HepG2 (cell line): ENCODE measurements at regions not wholly inside any gene's neighbourhood (a gene's known extent, or its start where the extent isn't known, plus 50 kb on each side); places are given as distances from the start of the nearest gene placed in this dataset.

Experiments used
- ATAC-seq: fragments of 200-7000 bp; cut with Tn5 transposase; 3 replicates; pipeline ENCODE4 v1.9.1; 2020; ENCODE audit warnings: mild to moderate bottlenecking, moderate library complexity
- BruUV-seq: library from RNA; stranded (reverse); fragments of 400-500 nt; replicated peaks from 2 replicates; lab custom pipeline; 2021; lab: Mats Ljungman, UMichigan
- CTCF ChIA-PET: fragments of 300-600 bp; formaldehyde crosslinking; extraction: SDS; loops from one replicate; lab custom pipeline; 2021; ENCODE audit warnings: low total read pairs, inconsistent platforms, low intra/inter-chr PET ratio; lab: Yijun Ruan, JAX
- POLR2A ChIA-PET: fragments of 350-600 bp; sonication (Branson Sonifier 250); formaldehyde crosslinking; loops from one replicate; lab custom pipeline; 2020; ENCODE audit warnings: antibody characterized with exemption, inconsistent platforms; lab: Yijun Ruan, JAX
- DNase-seq: peaks from one replicate; pipeline ENCODE4 v3.0.0-alpha.2; 2015; ENCODE audit warnings: low spot score
- FAIRE-seq: peaks from 3 replicates; lab custom pipeline; 2011; peaks lifted over from hg19 to GRCh38; lab: Jason Lieb, UNC
- H2AFZ ChIP-seq: one replicate; pipeline ENCODE4 v1.6.1; 2011; ENCODE audit warnings: low read length, inconsistent platforms
- H3K27ac ChIP-seq: fragments of 300-600 bp; 3 replicates; pipeline ENCODE4 v1.8.0; 2011; ENCODE audit warnings: mixed run types, mild to moderate bottlenecking, mixed read lengths, low read length, inconsistent platforms; ENCODE audit not compliant: insufficient read depth; ENCODE audit errors: extremely low read length
- H3K27me3 ChIP-seq, 2 experiments: fragments of 200-600 bp in 1 of 2; 2 replicates in 1 of 2; 3 replicates in 1 of 2; pipeline versions ENCODE4 v1.6.0 to v1.8.0; 2011; ENCODE audit warnings: low read length in 2 of 2, mild to moderate bottlenecking in 2 of 2, moderate library complexity in 2 of 2, inconsistent platforms in 1 of 2; ENCODE audit not compliant: insufficient read depth in 2 of 2, control insufficient read depth in 1 of 2
- H3K36me3 ChIP-seq, 2 experiments: fragments of 200-600 bp in 1 of 2; replicated peaks in 1 of 2; 2 replicates in 1 of 2; 3 replicates in 1 of 2; pipeline versions ENCODE4 v1.5.1 to v1.8.0; 2011; ENCODE audit warnings: low read length in 2 of 2, inconsistent platforms in 1 of 2; ENCODE audit not compliant: insufficient read depth in 2 of 2, control insufficient read depth in 1 of 2
- H3K4me1 ChIP-seq: 2 replicates; pipeline ENCODE4 v1.5.1; 2012; ENCODE audit warnings: low read length, inconsistent platforms; ENCODE audit not compliant: insufficient read depth
- H3K4me2 ChIP-seq: 2 replicates; pipeline ENCODE4 v1.6.0; 2011; ENCODE audit warnings: low read depth, low read length, inconsistent platforms
- H3K4me3 ChIP-seq, 3 experiments: fragments of 200-600 bp in 1 of 3; sonication (generic), shearing (Covaris generic) in 1 of 3; replicated peaks in 1 of 3; 2 replicates each; pipeline ENCODE4 v1.5.1; 2011 to 2016; ENCODE audit warnings: low read length in 3 of 3, inconsistent platforms in 2 of 3, low read depth in 2 of 3, mild to moderate bottlenecking in 2 of 3, control low read depth in 1 of 3, mixed read lengths in 1 of 3; ENCODE audit not compliant: insufficient read depth in 1 of 3
- H3K79me2 ChIP-seq: one replicate; pipeline ENCODE4 v1.6.1; 2011; ENCODE audit warnings: low read length, inconsistent platforms; ENCODE audit not compliant: insufficient read depth
- H3K9ac ChIP-seq: 2 replicates; pipeline ENCODE4 v1.6.0; 2011; ENCODE audit warnings: mild to moderate bottlenecking, low read depth, low read length, inconsistent platforms; ENCODE audit not compliant: insufficient read depth
- H3K9me3 ChIP-seq: 2 replicates; pipeline ENCODE4 v1.5.1; 2012; ENCODE audit warnings: mild to moderate bottlenecking, low read length
- H4K20me1 ChIP-seq: 2 replicates; pipeline ENCODE4 v1.6.0; 2011; ENCODE audit warnings: inconsistent platforms, mild to moderate bottlenecking, low read length, moderate library complexity; ENCODE audit not compliant: insufficient read depth
- ARID2 ChIP-seq: sonication (generic); formaldehyde crosslinking; IDR thresholded peaks from 2 replicates; pipeline ENCODE4 v1.8.1; 2022; ENCODE audit warnings: mild to moderate bottlenecking, missing genetic modification reagents, borderline replicate concordance
- ISL2 ChIP-seq: sonication (generic); formaldehyde crosslinking; IDR thresholded peaks from 2 replicates; pipeline ENCODE4 v1.5.0; 2020; ENCODE audit warnings: missing genetic modification reagents
- MATR3 ChIP-seq: sonication (generic); formaldehyde crosslinking; IDR thresholded peaks from 2 replicates; pipeline ENCODE4 v1.4.0; 2020; ENCODE audit warnings: missing genetic modification reagents
- PLRG1 ChIP-seq: fragments of 450-650 bp; conservative IDR thresholded peaks from 2 replicates; pipeline ENCODE4 v1.6.1; 2016
- RORA ChIP-seq: sonication (generic); formaldehyde crosslinking; IDR thresholded peaks from 2 replicates; pipeline ENCODE4 v1.5.0; 2020; ENCODE audit warnings: mild to moderate bottlenecking, missing genetic modification reagents, moderate library complexity
- TCF7 ChIP-seq: sonication (generic); IDR thresholded peaks from 2 replicates; pipeline ENCODE4 v1.6.1; 2016; ENCODE audit warnings: antibody characterized with exemption, low read depth
- TEAD2 ChIP-seq: sonication (generic); formaldehyde crosslinking; IDR thresholded peaks from 2 replicates; pipeline ENCODE4 v1.9.0; 2021; ENCODE audit warnings: missing genetic modification reagents
- YEATS4 ChIP-seq: sonication (generic); formaldehyde crosslinking; IDR thresholded peaks from 2 replicates; pipeline ENCODE4 v1.4.0; 2020; ENCODE audit warnings: missing genetic modification reagents, borderline replicate concordance
- ZBED4 ChIP-seq: sonication (generic); formaldehyde crosslinking; IDR thresholded peaks from 2 replicates; pipeline ENCODE4 v1.4.0; 2020; ENCODE audit warnings: missing genetic modification reagents, borderline replicate concordance
- ZFP1 ChIP-seq: IDR thresholded peaks from 2 replicates; pipeline ENCODE4 v1.6.1; 2016
- ZNF251 ChIP-seq: sonication (generic); formaldehyde crosslinking; IDR thresholded peaks from 2 replicates; pipeline ENCODE4 v1.9.0; 2021; ENCODE audit warnings: mild to moderate bottlenecking, missing genetic modification reagents
- ZNF30 ChIP-seq: sonication (generic); formaldehyde crosslinking; IDR thresholded peaks from 2 replicates; pipeline ENCODE4 v1.5.0; 2020; ENCODE audit warnings: mild to moderate bottlenecking, missing genetic modification reagents
- WGBS: methylation state at CpG from one replicate; pipeline ENCODE4 v1.1.6; 2017; ENCODE audit warnings: low lambda C conversion rate; 5-methylcytosine and 5-hydroxymethylcytosine counted together
- in situ Hi-C: cut with HindIII; loops from 2 replicates; pipeline ENCODE4 v1.10.0; 2017; ENCODE audit warnings: low pct_unique_long_range_greater_than_20kb; ENCODE audit not compliant: extremely low pct_ligation_motif_present
- intact Hi-C: fragments of 100-400 bp; cut with micrococcal nuclease; formaldehyde crosslinking; loops from one replicate; pipeline ENCODE4 v1.10.0; 2022; ENCODE audit not compliant: unreplicated experiment

- TF ChIP-seq ZBED4 (CRISPR knock-in tag) (no peak), ISL2 (no peak), TEAD2 (CRISPR knock-in tag) (no peak), YEATS4 (CRISPR knock-in tag) (no peak), ZNF251 (no peak), MATR3 (CRISPR knock-in tag) (no peak), TCF7 (no peak), PLRG1 (no peak), ARID2 (CRISPR knock-in tag) (no peak)
Observed at GRCh38 chr12:110972866-110973265, 52.5 kb upstream of the MYL2 start (continued).

- no peak overlapping the region for H3K4me2 ChIP-seq
- in situ Hi-C loops, result no loop called here
- no peak overlapping the region for H3K9ac ChIP-seq
- no peaks in the 10 kb centered on the region for H3K36me3 ChIP-seq
- DNase-seq, result no peak
- H2AFZ ChIP-seq, result no peak overlapping the region
- FAIRE-seq, result no peak
- ChIA-PET CTCF (no interaction called here), POLR2A (no interaction called here)
- intact Hi-C loops, result no loop called here
- no peak overlapping the region for H3K27ac ChIP-seq
- no peaks in the 10 kb centered on the region for H3K79me2 ChIP-seq
- no peaks in the 10 kb centered on the region for H3K4me1 ChIP-seq
- 5% methylated on average over 12 of the region's 12 CpGs for WGBS
- TF ChIP-seq ZFP1 (CRISPR knock-in tag) (no peak), ZNF30 (CRISPR knock-in tag) (no peak), RORA (CRISPR knock-in tag) (no peak)
- peaks cover under 1 to 5% of the 10 kb centered on the region in 2 experiments; a peak in 4 of 5 replicates for H3K27me3 ChIP-seq
- no peaks in the 10 kb centered on the region for H3K9me3 ChIP-seq
- H3K4me3 ChIP-seq, result no peak overlapping the region
- no peak for ATAC-seq
- BruUV-seq, result no TSS peak
- no peaks in the 10 kb centered on the region for H4K20me1 ChIP-seq
Observed at GRCh38 chr12:110971936-110972335, 51.6 kb upstream of the MYL2 start.
